ENCODE measurements at regions not wholly inside any gene's neighbourhood (a gene's known extent, or its start where the extent isn't known, plus 50 kb on each side); places are given as distances from the start of the nearest gene placed in this dataset.

DNA sequence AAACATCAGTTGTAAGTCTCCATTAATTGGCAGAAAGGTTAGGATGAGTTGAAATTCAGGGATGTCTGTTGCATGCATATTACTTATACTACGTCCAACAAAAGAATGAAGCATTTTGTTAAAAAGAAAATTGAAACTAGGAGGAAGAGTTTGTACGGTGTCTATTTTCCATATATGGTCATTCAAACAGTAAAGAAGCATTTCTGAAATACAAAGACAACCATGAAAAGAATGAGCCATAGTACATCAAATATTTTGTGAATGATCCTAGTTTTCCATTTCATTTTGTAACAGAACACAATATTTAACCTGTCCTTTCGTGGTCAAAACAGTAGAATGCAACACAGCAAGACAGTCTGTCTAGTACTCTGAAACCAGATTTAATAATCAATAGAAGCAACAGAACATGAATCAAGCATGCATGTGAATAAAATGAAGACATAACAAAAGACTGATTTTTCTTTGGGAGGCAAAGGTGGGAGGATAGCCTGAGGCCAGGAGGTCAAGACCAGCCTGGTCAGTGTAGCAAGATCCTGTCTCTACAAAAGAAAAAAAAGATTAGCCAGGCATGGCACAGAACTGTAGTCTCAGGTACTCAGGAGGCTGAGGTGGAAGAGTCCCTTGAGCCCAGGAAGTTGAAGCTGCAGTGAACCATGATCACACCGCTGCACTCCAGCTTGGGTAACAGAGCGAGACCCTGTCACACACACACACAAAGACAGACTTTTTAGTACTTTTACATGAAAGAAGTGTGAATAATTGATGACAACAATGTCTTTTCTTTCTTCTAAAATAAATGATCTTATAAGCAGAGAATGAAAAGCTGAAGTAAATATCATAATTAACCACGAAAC is 156.0 kb downstream of the LRIG3 start:
- ChIA-PET POLR2A (no interaction called here), CTCF (no interaction called here)
- Histone ChIP-seq H3K4me3 (ENCODE audit: low read depth in 2 of 2, low read length in 2 of 2) (no peak overlapping the region), H3K9me3 (ENCODE audit: control insufficient read depth, insufficient read depth, low read depth, low read length) (no peaks in the 10 kb centered on the region), H3K36me3 (ENCODE audit: control insufficient read depth, insufficient read depth, low read length) (no peaks in the 10 kb centered on the region), H3K4me1 (ENCODE audit: control insufficient read depth, insufficient read depth, low read length) (no peaks in the 10 kb centered on the region), H3K27ac (ENCODE audit: low read length) (no peak overlapping the region), H3K27me3 (ENCODE audit: control insufficient read depth, insufficient read depth, low read length) (no peaks in the 10 kb centered on the region)
- DNase-seq (ENCODE audit: low read depth, low spot score): no peak
- intact Hi-C loops (cut with micrococcal nuclease; ENCODE audit: unreplicated experiment) (no loop called here), in situ Hi-C loops (cut with HindIII; ENCODE audit: low pct_unique_long_range_greater_than_20kb, low sequenced_read_pairs) (no loop called here)
- TF ChIP-seq, protein P1, sequence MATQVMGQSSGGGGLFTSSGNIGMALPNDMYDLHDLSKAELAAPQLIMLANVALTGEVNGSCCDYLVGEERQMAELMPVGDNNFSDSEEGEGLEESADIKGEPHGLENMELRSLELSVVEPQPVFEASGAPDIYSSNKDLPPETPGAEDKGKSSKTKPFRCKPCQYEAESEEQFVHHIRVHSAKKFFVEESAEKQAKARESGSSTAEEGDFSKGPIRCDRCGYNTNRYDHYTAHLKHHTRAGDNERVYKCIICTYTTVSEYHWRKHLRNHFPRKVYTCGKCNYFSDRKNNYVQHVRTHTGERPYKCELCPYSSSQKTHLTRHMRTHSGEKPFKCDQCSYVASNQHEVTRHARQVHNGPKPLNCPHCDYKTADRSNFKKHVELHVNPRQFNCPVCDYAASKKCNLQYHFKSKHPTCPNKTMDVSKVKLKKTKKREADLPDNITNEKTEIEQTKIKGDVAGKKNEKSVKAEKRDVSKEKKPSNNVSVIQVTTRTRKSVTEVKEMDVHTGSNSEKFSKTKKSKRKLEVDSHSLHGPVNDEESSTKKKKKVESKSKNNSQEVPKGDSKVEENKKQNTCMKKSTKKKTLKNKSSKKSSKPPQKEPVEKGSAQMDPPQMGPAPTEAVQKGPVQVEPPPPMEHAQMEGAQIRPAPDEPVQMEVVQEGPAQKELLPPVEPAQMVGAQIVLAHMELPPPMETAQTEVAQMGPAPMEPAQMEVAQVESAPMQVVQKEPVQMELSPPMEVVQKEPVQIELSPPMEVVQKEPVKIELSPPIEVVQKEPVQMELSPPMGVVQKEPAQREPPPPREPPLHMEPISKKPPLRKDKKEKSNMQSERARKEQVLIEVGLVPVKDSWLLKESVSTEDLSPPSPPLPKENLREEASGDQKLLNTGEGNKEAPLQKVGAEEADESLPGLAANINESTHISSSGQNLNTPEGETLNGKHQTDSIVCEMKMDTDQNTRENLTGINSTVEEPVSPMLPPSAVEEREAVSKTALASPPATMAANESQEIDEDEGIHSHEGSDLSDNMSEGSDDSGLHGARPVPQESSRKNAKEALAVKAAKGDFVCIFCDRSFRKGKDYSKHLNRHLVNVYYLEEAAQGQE (IDR thresholded peaks at IDR 0.05; ENCODE audit: insufficient read depth in 1 of 2, low read depth in 2 of 2, low read length in 1 of 2): no peak
- TF ChIP-seq TCF7L2 (IDR thresholded peaks at IDR 0.05; ENCODE audit: low read depth, low read length): no peak
- TF ChIP-seq POLR2AphosphoS5 (IDR thresholded peaks at IDR 0.05; ENCODE audit: low read depth, low read length): no peak
- TF ChIP-seq, protein P2, sequence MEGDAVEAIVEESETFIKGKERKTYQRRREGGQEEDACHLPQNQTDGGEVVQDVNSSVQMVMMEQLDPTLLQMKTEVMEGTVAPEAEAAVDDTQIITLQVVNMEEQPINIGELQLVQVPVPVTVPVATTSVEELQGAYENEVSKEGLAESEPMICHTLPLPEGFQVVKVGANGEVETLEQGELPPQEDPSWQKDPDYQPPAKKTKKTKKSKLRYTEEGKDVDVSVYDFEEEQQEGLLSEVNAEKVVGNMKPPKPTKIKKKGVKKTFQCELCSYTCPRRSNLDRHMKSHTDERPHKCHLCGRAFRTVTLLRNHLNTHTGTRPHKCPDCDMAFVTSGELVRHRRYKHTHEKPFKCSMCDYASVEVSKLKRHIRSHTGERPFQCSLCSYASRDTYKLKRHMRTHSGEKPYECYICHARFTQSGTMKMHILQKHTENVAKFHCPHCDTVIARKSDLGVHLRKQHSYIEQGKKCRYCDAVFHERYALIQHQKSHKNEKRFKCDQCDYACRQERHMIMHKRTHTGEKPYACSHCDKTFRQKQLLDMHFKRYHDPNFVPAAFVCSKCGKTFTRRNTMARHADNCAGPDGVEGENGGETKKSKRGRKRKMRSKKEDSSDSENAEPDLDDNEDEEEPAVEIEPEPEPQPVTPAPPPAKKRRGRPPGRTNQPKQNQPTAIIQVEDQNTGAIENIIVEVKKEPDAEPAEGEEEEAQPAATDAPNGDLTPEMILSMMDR (IDR thresholded peaks at IDR 0.05): no peak
- TF ChIP-seq SIN3A (IDR thresholded peaks at IDR 0.05; ENCODE audit: borderline replicate concordance, insufficient read depth, low read depth, low read length): no peak
- no TSS peak for BruUV-seq (replicated peaks)
- ATAC-seq: no peak

DNA sequence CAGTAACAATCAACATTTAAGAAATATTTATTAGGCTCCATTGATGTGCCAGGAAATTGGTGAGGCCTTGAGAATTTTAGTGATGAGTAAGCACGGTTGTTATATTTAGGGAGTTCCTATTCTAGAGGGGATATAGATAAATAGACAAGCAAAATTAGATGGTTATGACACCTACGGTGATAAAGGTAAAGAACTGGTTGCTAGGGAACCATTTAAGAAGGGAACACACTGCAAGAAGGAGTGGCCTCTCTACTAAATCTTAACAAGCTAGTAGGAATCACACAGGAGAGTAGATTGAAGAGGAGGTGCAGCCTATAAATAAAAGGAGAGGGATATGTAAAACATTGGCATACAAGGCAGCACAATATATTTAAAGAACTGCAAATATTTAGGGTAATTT is 155.2 kb downstream of the LRIG3 start:
- H3K9me3 ChIP-seq (ENCODE audit: control insufficient read depth, insufficient read depth, low read depth, low read length): no peaks in the 10 kb centered on the region
- intact Hi-C loops (cut with micrococcal nuclease; ENCODE audit: unreplicated experiment): no loop called here

More for the DNA sequence above, 155.2 kb downstream of the LRIG3 start:
- ChIA-PET POLR2A (no interaction called here), CTCF (no interaction called here)
- in situ Hi-C loops (cut with HindIII; ENCODE audit: low pct_unique_long_range_greater_than_20kb, low sequenced_read_pairs): no loop called here
- Histone ChIP-seq H3K27me3 (ENCODE audit: control insufficient read depth, insufficient read depth, low read length) (no peaks in the 10 kb centered on the region), H3K4me1 (ENCODE audit: control insufficient read depth, insufficient read depth, low read length) (no peaks in the 10 kb centered on the region), H3K36me3 (ENCODE audit: control insufficient read depth, insufficient read depth, low read length) (no peaks in the 10 kb centered on the region), H3K27ac (ENCODE audit: low read length) (no peak overlapping the region), H3K4me3 (ENCODE audit: low read depth in 2 of 2, low read length in 2 of 2) (no peak overlapping the region)
- DNase-seq (ENCODE audit: low read depth, low spot score): no peak
- no peak for TF ChIP-seq SIN3A (IDR thresholded peaks at IDR 0.05; ENCODE audit: borderline replicate concordance, insufficient read depth, low read depth, low read length)
- TF ChIP-seq, protein P1 (IDR thresholded peaks at IDR 0.05; ENCODE audit: insufficient read depth in 1 of 2, low read depth in 2 of 2, low read length in 1 of 2): no peak
- no peak for TF ChIP-seq POLR2AphosphoS5 (IDR thresholded peaks at IDR 0.05; ENCODE audit: low read depth, low read length)
- TF ChIP-seq, protein P2 (IDR thresholded peaks at IDR 0.05): no peak
- TF ChIP-seq TCF7L2 (IDR thresholded peaks at IDR 0.05; ENCODE audit: low read depth, low read length): no peak
- no TSS peak for BruUV-seq (replicated peaks)
- ATAC-seq: no peak

All from Panc1 (cell line).